K562 (cell line): ENCODE measurements at regions not wholly inside any gene's neighbourhood (a gene's known extent, or its start where the extent isn't known, plus 50 kb on each side); places are given as distances from the start of the nearest gene placed in this dataset.
A peak's percentile ranks its signal among the peaks of the same experiment; 100 is the strongest.

Source experiments
- ATAC-seq: fragments of 200-7000 bp; cut with Tn5 transposase; 3 replicates; pipeline ENCODE4 v1.9.1; 2020; ENCODE audit warnings: moderate library complexity
- BruUV-seq: library from RNA; stranded (reverse); fragments of 400-500 nt; replicated peaks from 2 replicates; lab custom pipeline; 2021; lab: Mats Ljungman, UMichigan
- CTCF ChIA-PET: fragments of 300-600 bp; formaldehyde crosslinking; extraction: SDS; loops from one replicate; lab custom pipeline; 2021; ENCODE audit warnings: low intra/inter-chr PET ratio; lab: Yijun Ruan, JAX
- POLR2A ChIA-PET: fragments of 300-600, 350-650 bp; sonication (Branson Sonifier 250); formaldehyde crosslinking; extraction: SDS; loops from one replicate; lab custom pipeline; 2021; ENCODE audit warnings: antibody characterized with exemption, inconsistent platforms; lab: Yijun Ruan, JAX
- DNase-seq, 4 experiments: peaks; one replicate each; pipeline versions ENCODE4 v3.0.0 to v3.0.0-alpha.2; 2011 to 2018; ENCODE audit warnings: low spot score in 3 of 4, mixed read lengths in 3 of 4; ENCODE audit errors: extremely low read depth in 1 of 4
- FAIRE-seq: peaks from 2 replicates; lab custom pipeline; 2011; peaks lifted over from hg19 to GRCh38; lab: Jason Lieb, UNC
- H2AFZ ChIP-seq: 2 replicates; pipeline ENCODE4 v1.6.0; 2011; ENCODE audit warnings: low read depth, low read length, control low read depth, inconsistent platforms
- H3K27ac ChIP-seq: fragments of 200-600 bp; 3 replicates; pipeline ENCODE4 v1.8.0; 2011; ENCODE audit warnings: low read depth, mild to moderate bottlenecking, control low read depth, inconsistent platforms, low read length, moderate library complexity, mixed read lengths; ENCODE audit errors: extremely low read depth
- H3K27me3 ChIP-seq, 2 experiments: fragments of 300-600 bp in 1 of 2; 2 replicates in 1 of 2; 3 replicates in 1 of 2; pipeline versions ENCODE4 v1.6.0 to v1.8.0; 2011; ENCODE audit warnings: inconsistent platforms in 2 of 2, low read length in 2 of 2, mild to moderate bottlenecking in 1 of 2, mixed read lengths in 1 of 2, moderate library complexity in 1 of 2; ENCODE audit not compliant: control insufficient read depth in 2 of 2, insufficient read depth in 2 of 2
- H3K36me3 ChIP-seq: fragments of 300-600 bp; 3 replicates; pipeline ENCODE4 v1.8.0; 2011; ENCODE audit warnings: mild to moderate bottlenecking, low read length, inconsistent platforms; ENCODE audit not compliant: control insufficient read depth, insufficient read depth
- H3K4me1 ChIP-seq, 2 experiments: fragments of 200-600 bp in 1 of 2; replicated peaks in 1 of 2; 2 replicates in 1 of 2; 3 replicates in 1 of 2; pipeline versions ENCODE4 v1.5.1 to v1.8.0; 2011; ENCODE audit warnings: inconsistent platforms in 2 of 2, low read length in 2 of 2, mild to moderate bottlenecking in 1 of 2, mixed read lengths in 1 of 2, moderate library complexity in 1 of 2; ENCODE audit not compliant: control insufficient read depth in 2 of 2, insufficient read depth in 2 of 2
- H3K4me2 ChIP-seq: 2 replicates; pipeline ENCODE4 v1.6.1; 2011; ENCODE audit warnings: low read length, control low read depth, inconsistent platforms, mixed read lengths; ENCODE audit not compliant: insufficient read depth
- H3K4me3 ChIP-seq: fragments of 200-600 bp; sonication (generic), shearing (Covaris generic); 2 replicates; pipeline ENCODE4 v1.5.1; 2016; ENCODE audit warnings: control low read depth, inconsistent platforms
- H3K79me2 ChIP-seq: fragments of 200-600 bp; 3 replicates; pipeline ENCODE4 v1.8.0; 2011; ENCODE audit warnings: low read length, inconsistent platforms; ENCODE audit not compliant: control insufficient read depth, insufficient read depth
- H3K9ac ChIP-seq, 2 experiments: 2 replicates each; pipeline versions ENCODE4 v1.6.0 to v1.6.1; 2011; ENCODE audit warnings: low read depth in 2 of 2, low read length in 2 of 2, control low read depth in 1 of 2, inconsistent platforms in 1 of 2, mild to moderate bottlenecking in 1 of 2, mixed read lengths in 1 of 2; ENCODE audit not compliant: insufficient read depth in 1 of 2
- H3K9me1 ChIP-seq: one replicate; pipeline ENCODE4 v1.6.0; 2011; ENCODE audit warnings: inconsistent platforms, mild to moderate bottlenecking, low read length, moderate library complexity; ENCODE audit not compliant: control insufficient read depth, insufficient read depth
- H3K9me3 ChIP-seq: replicated peaks from 2 replicates; pipeline ENCODE4 v1.5.1; 2011; ENCODE audit warnings: low read depth, low read length, inconsistent platforms; ENCODE audit not compliant: control insufficient read depth, insufficient read depth
- H4K20me1 ChIP-seq: replicated peaks from 2 replicates; pipeline ENCODE4 v1.6.1; 2011; ENCODE audit warnings: low read length, inconsistent platforms, mixed read lengths; ENCODE audit not compliant: control insufficient read depth, insufficient read depth
- CEBPG ChIP-seq, 3 experiments: fragments of 200-800 bp in 1 of 3; sonication (Bioruptor generic) in 1 of 3; sonication (generic) in 1 of 3; formaldehyde crosslinking in 1 of 3; IDR thresholded peaks in 2 of 3; conservative IDR thresholded peaks in 1 of 3; 2 replicates each; pipeline versions ENCODE4 v1.6.1 to v1.8.0; 2016 to 2022; ENCODE audit warnings: missing compliant biosample characterization in 2 of 3, missing genetic modification characterization in 2 of 3, mild to moderate bottlenecking in 1 of 3, missing genetic modification reagents in 1 of 3
- NR4A1 ChIP-seq, 2 experiments: fragments of 250-450 bp in 1 of 2; fragments of 450-650 bp in 1 of 2; sonication (Bioruptor Pico) in 1 of 2; IDR thresholded peaks; 2 replicates each; pipeline versions ENCODE4 v1.4.0 to v1.6.1; 2016 to 2020; ENCODE audit warnings: mild to moderate bottlenecking in 2 of 2, missing compliant biosample characterization in 1 of 2, missing genetic modification characterization in 1 of 2, moderate library complexity in 1 of 2
- SETDB1 ChIP-seq: IDR thresholded peaks from one replicate; pipeline ENCODE4 v1.6.1; 2012; ENCODE audit warnings: low read length, control low read depth, inconsistent platforms
- ZNF174 ChIP-seq: fragments of 250-450 bp; sonication (Bioruptor Pico); IDR thresholded peaks from 2 replicates; pipeline ENCODE4 v1.4.0; 2020; ENCODE audit warnings: mild to moderate bottlenecking
- WGBS: fragments of 100-300 bp; shearing (Covaris generic); methylation state at CpG from one replicate; pipeline ENCODE4 v1.1.6; 2016; ENCODE audit warnings: low coverage, mixed read lengths; ENCODE audit not compliant: insufficient coverage; ENCODE audit errors: missing lambda C conversion rate; 5-methylcytosine and 5-hydroxymethylcytosine counted together
- in situ Hi-C: fragments of 300-500 bp; cut with MboI; formaldehyde crosslinking; loops from 4 replicates; pipeline ENCODE4 v1.15.0; 2018; ENCODE audit warnings: inconsistent platforms, mixed read lengths
- intact Hi-C: fragments of 100-400 bp; cut with micrococcal nuclease; formaldehyde crosslinking; loops from 2 replicates; pipeline ENCODE4 v1.14.2; 2022

GRCh38 chr3:31444220-31445142 is 88.2 kb upstream of the STT3B start (continued):
- TF ChIP-seq CEBPG (CRISPR knock-in tag; IDR thresholded peaks at IDR 0.05) (no peak), CEBPG (tag; conservative IDR thresholded peaks at IDR 0.05 in 1 of 2, IDR thresholded peaks at IDR 0.05 in 1 of 2) (peak in 1 of 2 experiments; percentile 68; a peak in 2 of 4 replicates)

DNA sequence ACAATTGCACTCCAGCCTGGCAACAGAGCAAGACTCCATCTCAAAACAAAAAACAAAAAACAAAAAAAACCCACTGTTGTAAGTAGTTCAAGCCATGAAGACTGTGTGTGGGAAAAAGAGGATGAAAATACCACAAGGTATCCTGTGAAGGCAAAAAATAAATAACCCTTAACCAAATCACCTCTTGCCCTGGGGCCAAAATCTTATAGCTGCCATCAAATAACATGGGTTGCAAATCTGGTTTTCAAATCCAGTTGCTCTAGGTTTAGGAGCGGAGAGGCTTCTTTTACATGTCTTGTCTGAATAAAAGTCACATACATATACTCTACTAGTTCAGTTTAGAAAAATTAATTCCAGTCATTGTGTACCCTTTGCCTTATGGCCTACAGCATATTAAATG is 87.0 kb upstream of the STT3B start:
- no peak for ATAC-seq
- no peaks in the 10 kb centered on the region for H3K36me3 ChIP-seq
- ChIA-PET CTCF (no interaction called here), POLR2A (no interaction called here)
- FAIRE-seq = no peak
- H2AFZ ChIP-seq = no peak overlapping the region
- no peak overlapping the region for H3K27ac ChIP-seq
- no peaks in the 10 kb centered on the region for H4K20me1 ChIP-seq
- H3K9ac ChIP-seq = no peak overlapping the region
- no peak overlapping the region for H3K4me2 ChIP-seq
- intact Hi-C loops = no loop called here
- no peak overlapping the region for H3K4me3 ChIP-seq
- no peaks in the 10 kb centered on the region for H3K4me1 ChIP-seq
- WGBS = 21% methylated on average over 1 of the region's 1 CpG
- in situ Hi-C loops = no loop called here
- H3K9me1 ChIP-seq = no peaks in the 10 kb centered on the region
- no peak for DNase-seq
- H3K9me3 ChIP-seq = no peaks in the 10 kb centered on the region
- no peak for TF ChIP-seq NR4A1 (CRISPR knock-in tag; IDR thresholded peaks at IDR 0.05)
- no peak for TF ChIP-seq NR4A1 (tag; IDR thresholded peaks at IDR 0.05)
- TF ChIP-seq ZNF174 (CRISPR knock-in tag) = no peak
- no peak for TF ChIP-seq SETDB1
- no peaks in the 10 kb centered on the region for H3K79me2 ChIP-seq
- no peaks in the 10 kb centered on the region for H3K27me3 ChIP-seq
- BruUV-seq = no TSS peak
